HFFc6 (cell line): ENCODE measurements at regions not wholly inside any gene's neighbourhood (a gene's known extent, or its start where the extent isn't known, plus 50 kb on each side); places are given as distances from the start of the nearest gene placed in this dataset.

Experiments
- DNase-seq: peaks from one replicate; pipeline ENCODE4 v3.0.0-alpha.2; 2018
- H3K27ac Mint-ChIP-seq: 2 replicates; pipeline ENCODE4 v1.8.0; 2020; ENCODE audit warnings: mild to moderate bottlenecking, mixed read lengths
- H3K27me3 Mint-ChIP-seq: 2 replicates; pipeline ENCODE4 v1.8.0; 2021; ENCODE audit warnings: mild to moderate bottlenecking, moderate library complexity, mixed read lengths; ENCODE audit not compliant: insufficient read depth
- H3K36me3 Mint-ChIP-seq: 2 replicates; pipeline ENCODE4 v1.8.0; 2021; ENCODE audit warnings: low read depth, mixed read lengths
- H3K4me1 Mint-ChIP-seq: 2 replicates; pipeline ENCODE4 v1.8.0; 2020; ENCODE audit warnings: low read depth, mixed read lengths
- H3K4me3 Mint-ChIP-seq: 2 replicates; pipeline ENCODE4 v1.8.0; 2020; ENCODE audit warnings: mild to moderate bottlenecking, moderate library complexity, mixed read lengths
- H3K9me3 Mint-ChIP-seq: 2 replicates; pipeline ENCODE4 v1.8.0; 2020; ENCODE audit warnings: mild to moderate bottlenecking, mixed read lengths
- CTCF ChIP-seq: fragments of 200-600 bp; sonication (generic); IDR thresholded peaks from 2 replicates; pipeline ENCODE4 v1.5.0; 2021; ENCODE audit warnings: antibody characterized with exemption, mild to moderate bottlenecking

- Mint-ChIP-seq H3K27ac (no peak overlapping the region), H3K4me3 (no peak overlapping the region), H3K4me1 (peaks cover 31% of the 10 kb centered on the region), H3K27me3 (peaks cover 2% of the 10 kb centered on the region), H3K9me3 (no peaks in the 10 kb centered on the region), H3K36me3 (peaks cover 5% of the 10 kb centered on the region)
- no peak for DNase-seq
- TF ChIP-seq CTCF: no peak
Observed at GRCh38 chr21:38917043-38917774, 111.5 kb downstream of the ETS2 start.

DNA sequence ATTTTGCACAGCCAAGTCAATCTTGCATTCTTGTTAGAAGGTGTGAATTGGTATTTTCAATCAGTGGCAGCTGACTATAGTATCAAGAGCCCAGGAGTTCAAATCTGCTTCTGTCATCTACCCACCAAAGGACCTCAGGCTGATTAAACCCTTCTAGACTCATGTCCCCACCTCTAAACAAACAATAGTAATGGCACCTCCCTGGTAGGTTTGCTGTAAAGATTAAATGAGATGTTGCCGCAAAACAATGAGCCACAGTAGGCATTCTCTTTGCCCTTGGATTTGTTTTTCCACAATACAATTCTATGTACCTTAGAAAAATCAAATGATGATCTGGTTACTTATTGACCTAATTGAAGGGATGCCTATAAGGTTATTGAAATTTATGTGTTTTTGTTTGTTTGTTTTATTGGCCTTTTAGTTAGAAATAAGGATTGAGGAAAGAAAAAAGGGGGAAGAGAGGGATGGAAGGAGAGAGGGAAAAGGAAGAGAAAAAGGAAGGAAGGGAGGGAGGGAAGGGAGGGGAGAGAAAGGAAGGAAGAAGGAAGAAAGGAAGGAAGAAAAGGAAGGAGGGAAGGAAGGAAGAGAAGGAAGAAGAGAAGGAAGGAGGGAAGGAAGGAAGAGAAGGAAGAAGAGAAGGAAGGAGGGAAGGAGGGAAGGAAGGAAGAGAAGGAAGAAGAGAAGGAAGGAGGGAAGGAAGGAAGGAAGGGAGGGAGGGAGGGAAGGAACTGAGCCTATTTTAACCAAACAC, 110.7 kb downstream of the ETS2 start:
- Mint-ChIP-seq H3K9me3 (no peaks in the 10 kb centered on the region), H3K27ac (no peak overlapping the region), H3K4me1 (peaks cover 25% of the 10 kb centered on the region), H3K36me3 (no peaks in the 10 kb centered on the region), H3K27me3 (peaks cover 6% of the 10 kb centered on the region), H3K4me3 (no peak overlapping the region)
- DNase-seq: no peak
- no peak for TF ChIP-seq CTCF

- Mint-ChIP-seq H3K27ac (no peak overlapping the region), H3K36me3 (no peaks in the 10 kb centered on the region), H3K4me3 (no peak overlapping the region), H3K27me3 (peaks cover 7% of the 10 kb centered on the region), H3K9me3 (no peaks in the 10 kb centered on the region), H3K4me1 (peaks cover 19% of the 10 kb centered on the region)
- DNase-seq: no peak
- no peak for TF ChIP-seq CTCF
Observed at GRCh38 chr21:38915546-38915945, 109.8 kb downstream of the ETS2 start.

DNA sequence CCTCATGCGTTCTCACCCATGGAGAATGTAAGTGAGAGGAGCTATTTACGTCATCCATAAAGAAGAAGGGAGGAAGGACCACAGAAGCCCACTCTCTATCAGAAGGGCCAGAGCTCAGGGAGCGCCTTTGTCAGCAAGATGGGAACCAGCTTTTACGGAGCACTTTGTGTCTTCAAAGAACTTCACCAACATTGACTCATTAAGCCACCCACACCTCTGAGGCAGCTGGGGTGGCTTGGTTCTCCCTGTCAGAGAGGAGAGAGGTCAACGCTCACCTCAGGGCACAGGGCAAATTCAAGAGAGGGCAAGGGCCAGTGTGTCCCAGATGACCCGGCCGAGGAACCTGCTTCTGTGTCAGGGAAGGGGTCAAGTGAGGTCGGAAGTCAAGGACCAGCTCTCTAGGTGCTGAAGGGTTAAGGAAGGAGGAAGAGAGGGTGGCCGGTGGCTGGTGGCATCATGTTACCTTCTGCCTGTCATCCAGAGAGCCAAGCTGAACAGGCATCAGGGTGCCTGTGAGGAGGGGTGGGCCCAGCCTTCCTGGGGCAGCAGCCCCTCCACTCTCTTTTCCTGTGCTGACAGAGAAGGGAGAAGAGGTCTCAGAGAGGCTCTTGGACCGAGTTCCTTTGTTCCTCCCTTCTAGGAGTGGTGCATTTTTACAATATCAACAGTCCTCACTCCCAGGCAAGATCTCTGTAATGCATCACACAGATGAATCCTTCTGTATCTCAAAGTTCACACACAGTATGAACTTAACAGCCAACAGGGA, 109.0 kb downstream of the ETS2 start:
- Mint-ChIP-seq H3K36me3 (no peaks in the 10 kb centered on the region), H3K4me3 (no peak overlapping the region), H3K9me3 (no peaks in the 10 kb centered on the region), H3K4me1 (peaks cover 11% of the 10 kb centered on the region), H3K27me3 (peaks cover 7% of the 10 kb centered on the region; the same call in 1 of the 2 replicates), H3K27ac (no peak overlapping the region)
- no peak for TF ChIP-seq CTCF
- no peak for DNase-seq

GRCh38 chr21:38913893-38914527, 108.3 kb downstream of the ETS2 start:
- no peak for TF ChIP-seq CTCF

More at GRCh38 chr21:38913893-38914527, 108.3 kb downstream of the ETS2 start:
- no peak for DNase-seq
- no peak overlapping the region for H3K4me3 Mint-ChIP-seq
- H3K36me3 Mint-ChIP-seq: no peaks in the 10 kb centered on the region
- no peaks in the 10 kb centered on the region for H3K9me3 Mint-ChIP-seq
- peaks cover 7% of the 10 kb centered on the region; the same call in 1 of the 2 replicates for H3K27me3 Mint-ChIP-seq
- H3K27ac Mint-ChIP-seq: no peak overlapping the region
- peaks cover 5% of the 10 kb centered on the region; the same call in 1 of the 2 replicates for H3K4me1 Mint-ChIP-seq
